Natural killer cell treated with Interleukin-12 subunit alpha and Interleukin-12 subunit beta and Interleukin-15 and Interleukin-18, amount 100 ng/mL, for 72 hours (primary cell): ENCODE measurements at regions not wholly inside any gene's neighbourhood (a gene's known extent, or its start where the extent isn't known, plus 50 kb on each side); places are given as distances from the start of the nearest gene placed in this dataset.
A peak's percentile ranks its signal among the peaks of the same experiment; 100 is the strongest.

Experiments
- ATAC-seq, 2 donors: fragments of 150-1000 bp; cut with Tn5 transposase in 1 of 2; sonication (Bioruptor Pico), chemical (Tn5 transposase) in 1 of 2; 2 replicates each; pipeline ENCODE4 v1.10.0; 2021
- DNase-seq: peaks from one replicate; pipeline ENCODE4 v3.0.0; 2022; ENCODE audit warnings: low spot score
- H3K27ac Mint-ChIP-seq, 2 donors: 1 replicate in 1 of 2; 2 replicates in 1 of 2; pipeline ENCODE4 v1.8.0; 2022; ENCODE audit warnings: mixed read lengths in 2 of 2, mild to moderate bottlenecking in 1 of 2, moderate library complexity in 1 of 2
- H3K27me3 Mint-ChIP-seq, 2 donors: 1 replicate in 1 of 2; 2 replicates in 1 of 2; pipeline ENCODE4 v1.8.0; 2022; ENCODE audit warnings: mixed read lengths in 2 of 2
- H3K36me3 Mint-ChIP-seq: one replicate; pipeline ENCODE4 v1.8.0; 2022; ENCODE audit warnings: mixed read lengths
- H3K4me1 Mint-ChIP-seq, 2 donors: 1 replicate in 1 of 2; 2 replicates in 1 of 2; pipeline ENCODE4 v1.8.0; 2022; ENCODE audit warnings: low read depth in 2 of 2, mixed read lengths in 2 of 2, mild to moderate bottlenecking in 1 of 2
- H3K4me3 Mint-ChIP-seq: one replicate; pipeline ENCODE4 v1.8.0; 2022; ENCODE audit warnings: mixed read lengths
- H3K9me3 Mint-ChIP-seq: 2 replicates; pipeline ENCODE4 v1.8.0; 2022; ENCODE audit warnings: mixed read lengths

GRCh38 chrX:139202742-139203420 lies 327.7 kb upstream of the F9 start:
- Mint-ChIP-seq H3K4me1 (peaks cover 4 to 9% of the 10 kb centered on the region in 2 donors), H3K36me3 (no peaks in the 10 kb centered on the region), H3K4me3 (no peak overlapping the region), H3K27ac (no peak overlapping the region), H3K9me3 (no peaks in the 10 kb centered on the region), H3K27me3 (peaks cover 33 to 36% of the 10 kb centered on the region in 2 donors)
- DNase-seq (no peak), ATAC-seq (no peak)

GRCh38 chrX:139201924-139202323 lies 328.6 kb upstream of the F9 start:
- ATAC-seq (no peak), DNase-seq (no peak)
- H3K4me3 Mint-ChIP-seq: no peak overlapping the region
- H3K27ac Mint-ChIP-seq: no peak overlapping the region
- H3K4me1 Mint-ChIP-seq: peaks cover 4 to 9% of the 10 kb centered on the region in 2 donors
- peaks cover 32 to 39% of the 10 kb centered on the region in 2 donors for H3K27me3 Mint-ChIP-seq
- H3K36me3 Mint-ChIP-seq: no peaks in the 10 kb centered on the region
- H3K9me3 Mint-ChIP-seq: no peaks in the 10 kb centered on the region

- Mint-ChIP-seq H3K36me3 (no peaks in the 10 kb centered on the region), H3K4me1 (peaks cover 4 to 9% of the 10 kb centered on the region in 2 donors), H3K27me3 (peaks cover 34 to 37% of the 10 kb centered on the region in 2 donors), H3K27ac (no peak overlapping the region), H3K4me3 (no peak overlapping the region), H3K9me3 (no peaks in the 10 kb centered on the region)
- DNase-seq (no peak), ATAC-seq (no peak)
Measured at GRCh38 chrX:139200793-139201192, 329.7 kb upstream of the F9 start.

GRCh38 chrX:139200346-139200745 lies 330.2 kb upstream of the F9 start:
- peaks cover 31 to 37% of the 10 kb centered on the region in 2 donors for H3K27me3 Mint-ChIP-seq
- no peak for ATAC-seq
- no peaks in the 10 kb centered on the region for H3K36me3 Mint-ChIP-seq
- DNase-seq: no peak
- no peaks in the 10 kb centered on the region for H3K9me3 Mint-ChIP-seq
- H3K4me1 Mint-ChIP-seq: peaks cover 0 to 6% of the 10 kb centered on the region in 2 donors
- no peak overlapping the region for H3K4me3 Mint-ChIP-seq
- H3K27ac Mint-ChIP-seq: no peak overlapping the region

GRCh38 chrX:139199933-139200332 lies 330.6 kb upstream of the F9 start:
- H3K4me3 Mint-ChIP-seq: no peak overlapping the region
- no peaks in the 10 kb centered on the region for H3K36me3 Mint-ChIP-seq
- H3K4me1 Mint-ChIP-seq: peaks cover 0 to 6% of the 10 kb centered on the region in 2 donors
- H3K27me3 Mint-ChIP-seq: peaks cover 31 to 36% of the 10 kb centered on the region in 2 donors
- DNase-seq: no peak
- H3K9me3 Mint-ChIP-seq: no peaks in the 10 kb centered on the region
- no peak for ATAC-seq
- H3K27ac Mint-ChIP-seq: no peak overlapping the region

- Mint-ChIP-seq H3K36me3 (no peaks in the 10 kb centered on the region), H3K27me3 (peaks cover 28 to 36% of the 10 kb centered on the region in 2 donors), H3K4me1 (peaks cover 0 to 2% of the 10 kb centered on the region in 2 donors), H3K9me3 (no peaks in the 10 kb centered on the region), H3K27ac (no peak overlapping the region), H3K4me3 (no peak overlapping the region)
- DNase-seq (no peak), ATAC-seq (no peak)
Measured at GRCh38 chrX:139198936-139199335, 331.6 kb upstream of the F9 start.

- Mint-ChIP-seq H3K9me3 (no peaks in the 10 kb centered on the region), H3K4me1 (no peaks in the 10 kb centered on the region), H3K27me3 (peaks cover 24 to 28% of the 10 kb centered on the region in 2 donors), H3K4me3 (no peak overlapping the region), H3K27ac (no peak overlapping the region), H3K36me3 (no peaks in the 10 kb centered on the region)
- DNase-seq: no peak
- ATAC-seq: no peak
Measured at GRCh38 chrX:139196890-139197289, 333.6 kb upstream of the F9 start.

- H3K4me1 Mint-ChIP-seq: no peaks in the 10 kb centered on the region
- no peak overlapping the region for H3K27ac Mint-ChIP-seq
- H3K36me3 Mint-ChIP-seq: no peaks in the 10 kb centered on the region
- no peaks in the 10 kb centered on the region for H3K9me3 Mint-ChIP-seq
- no peak overlapping the region for H3K4me3 Mint-ChIP-seq
- H3K27me3 Mint-ChIP-seq: peaks cover 21 to 23% of the 10 kb centered on the region in 2 donors
- no peak for DNase-seq
- ATAC-seq: peak in 1 of 2 donors; percentile 61
Measured at GRCh38 chrX:139194571-139195280, 335.8 kb upstream of the F9 start.

- H3K4me3 Mint-ChIP-seq: no peak overlapping the region
Measured at GRCh38 chrX:139192386-139192961, 338.1 kb upstream of the F9 start.

GRCh38 chrX:139191746-139192385 lies 338.7 kb upstream of the F9 start:
- no peak for DNase-seq
- H3K27ac Mint-ChIP-seq: no peak overlapping the region
- H3K27me3 Mint-ChIP-seq: peaks cover 13 to 23% of the 10 kb centered on the region in 2 donors
- no peaks in the 10 kb centered on the region for H3K36me3 Mint-ChIP-seq
- H3K4me1 Mint-ChIP-seq: no peaks in the 10 kb centered on the region
- ATAC-seq: no peak
- no peak overlapping the region for H3K4me3 Mint-ChIP-seq
- no peaks in the 10 kb centered on the region for H3K9me3 Mint-ChIP-seq

More at GRCh38 chrX:139192386-139192961, 338.1 kb upstream of the F9 start:
- Mint-ChIP-seq H3K4me1 (no peaks in the 10 kb centered on the region), H3K27ac (no peak overlapping the region), H3K27me3 (peaks cover 15 to 24% of the 10 kb centered on the region in 2 donors), H3K36me3 (no peaks in the 10 kb centered on the region), H3K9me3 (no peaks in the 10 kb centered on the region)
- ATAC-seq (no peak), DNase-seq (no peak)

- ATAC-seq (no peak), DNase-seq (no peak)
- Mint-ChIP-seq H3K36me3 (no peaks in the 10 kb centered on the region), H3K27me3 (peaks cover 16 to 27% of the 10 kb centered on the region in 2 donors), H3K4me1 (no peaks in the 10 kb centered on the region), H3K4me3 (no peak overlapping the region), H3K27ac (no peak overlapping the region), H3K9me3 (no peaks in the 10 kb centered on the region)
Measured at GRCh38 chrX:139191286-139191685, 339.3 kb upstream of the F9 start.

GRCh38 chrX:139187738-139188137 lies 342.8 kb upstream of the F9 start:
- Mint-ChIP-seq H3K36me3 (no peaks in the 10 kb centered on the region), H3K27ac (no peak overlapping the region), H3K27me3 (peaks cover 8 to 25% of the 10 kb centered on the region in 2 donors), H3K9me3 (no peaks in the 10 kb centered on the region), H3K4me1 (no peaks in the 10 kb centered on the region), H3K4me3 (no peak overlapping the region)
- DNase-seq (no peak), ATAC-seq (no peak)

GRCh38 chrX:139186991-139187390 lies 343.5 kb upstream of the F9 start:
- Mint-ChIP-seq H3K27ac (no peak overlapping the region), H3K27me3 (peaks cover 8 to 25% of the 10 kb centered on the region in 2 donors)
- ATAC-seq: no peak

GRCh38 chrX:139179592-139179991 lies 350.9 kb upstream of the F9 start:
- H3K4me1 Mint-ChIP-seq: no peaks in the 10 kb centered on the region
- ATAC-seq (no peak), DNase-seq (no peak)
- no peak overlapping the region for H3K4me3 Mint-ChIP-seq
- H3K9me3 Mint-ChIP-seq: no peaks in the 10 kb centered on the region
- H3K36me3 Mint-ChIP-seq: no peaks in the 10 kb centered on the region
- no peak overlapping the region for H3K27ac Mint-ChIP-seq
- peaks cover 8 to 15% of the 10 kb centered on the region in 2 donors for H3K27me3 Mint-ChIP-seq

More at GRCh38 chrX:139186991-139187390, 343.5 kb upstream of the F9 start:
- Mint-ChIP-seq H3K9me3 (no peaks in the 10 kb centered on the region), H3K4me1 (no peaks in the 10 kb centered on the region), H3K4me3 (no peak overlapping the region), H3K36me3 (no peaks in the 10 kb centered on the region)
- DNase-seq: no peak
